AG04449 (cell line): ENCODE measurements at regions not wholly inside any gene's neighbourhood (a gene's known extent, or its start where the extent isn't known, plus 50 kb on each side); places are given as distances from the start of the nearest gene placed in this dataset.
"Not testable (repeated sequence)": the region's sequence is repeated elsewhere in the genome, so short reads cannot be mapped to it uniquely, and the experiment has no call there.

Experiments used
- CTCF ChIA-PET: fragments of 350-600 bp; formaldehyde crosslinking; extraction: SDS; loops from one replicate; lab custom pipeline; 2021; ENCODE audit warnings: antibody characterized with exemption; lab: Yijun Ruan, JAX
- POLR2A ChIA-PET: fragments of 400-600, 350-600 bp; formaldehyde crosslinking; extraction: SDS; loops from one replicate; lab custom pipeline; 2020; ENCODE audit warnings: antibody characterized with exemption, inconsistent platforms; lab: Yijun Ruan, JAX
- DNase-seq: peaks from one replicate; pipeline ENCODE4 v3.0.0-alpha.2; 2010; ENCODE audit warnings: low read depth, low spot score
- H3K4me3 ChIP-seq: 2 replicates; pipeline ENCODE4 v1.5.1; 2011; ENCODE audit warnings: low read depth, mild to moderate bottlenecking, control low read depth, low read length
- CTCF ChIP-seq: IDR thresholded peaks from one replicate; pipeline ENCODE4 v1.5.1; 2011; ENCODE audit warnings: mild to moderate bottlenecking, moderate library complexity, low read length, control low read depth, inconsistent platforms; ENCODE audit not compliant: insufficient read depth; ENCODE audit errors: missing control alignments

GRCh38 chr6:130697271-130697994, 129.8 kb upstream of the SMLR1 start:
- H3K4me3 ChIP-seq: no peak overlapping the region
- POLR2A ChIA-PET: no interaction called here
- no peak for DNase-seq

GRCh38 chr6:130697995-130698535, 129.1 kb upstream of the SMLR1 start:
- no peak for DNase-seq
- ChIA-PET CTCF (interaction anchor here (0.6 to 5.2 kb wide), 65 partner anchors 8 to 622 kb away, joined by 3 to 69 read pairs (median 4); partner anchors contain the start of gene TMEM200A), POLR2A (no interaction called here)
- H3K4me3 ChIP-seq: no peak overlapping the region
- peak; percentile 69 for TF ChIP-seq CTCF

More at GRCh38 chr6:130697271-130697994, 129.8 kb upstream of the SMLR1 start:
- CTCF ChIA-PET: interaction anchor here (0.7 to 5.2 kb wide), 45 partner anchors 12 to 622 kb away, joined by 3 to 69 read pairs (median 4); partner anchors contain the start of gene TMEM200A
- TF ChIP-seq CTCF: no peak

- DNase-seq: no peak
- no peak overlapping the region for H3K4me3 ChIP-seq
- ChIA-PET POLR2A (no interaction called here), CTCF (interaction anchor here (0.7 to 5.2 kb wide), 12 partner anchors 9 to 652 kb away, joined by 3 to 69 read pairs (median 6); partner anchors contain the start of gene TMEM200A)
- no peak for TF ChIP-seq CTCF
Measured at GRCh38 chr6:130699742-130700141, 127.5 kb upstream of the SMLR1 start.

- no peak overlapping the region for H3K4me3 ChIP-seq
- DNase-seq: no peak
- no peak for TF ChIP-seq CTCF
- POLR2A ChIA-PET: no interaction called here
- CTCF ChIA-PET: interaction anchor here (1.2 to 5.2 kb wide), 5 partner anchors 9 to 653 kb away, joined by 4 to 69 read pairs (median 6); partner anchors contain the start of gene TMEM200A
Measured at GRCh38 chr6:130700397-130700796, 126.8 kb upstream of the SMLR1 start.

GRCh38 chr6:130708338-130708737, 118.9 kb upstream of the SMLR1 start:
- ChIA-PET POLR2A (no interaction called here), CTCF (interaction anchor here (1.2 to 1.8 kb wide), 4 partner anchors 8 to 34 kb away, joined by 4 to 7 read pairs (median 6); no protein-coding TSS in a partner anchor)
- DNase-seq: peak; percentile 28
- no peak for TF ChIP-seq CTCF
- H3K4me3 ChIP-seq: no peak overlapping the region

- H3K4me3 ChIP-seq, DNase-seq, CTCF ChIA-PET, POLR2A ChIA-PET: not testable (repeated sequence)
Measured at GRCh38 chr6:130711641-130712040, 115.6 kb upstream of the SMLR1 start.
